ENCODE measurements at regions not wholly inside any gene's neighbourhood (a gene's known extent, or its start where the extent isn't known, plus 50 kb on each side); places are given as distances from the start of the nearest gene placed in this dataset.

GRCh38 chr15:36406366-36406765 is 173.1 kb upstream of the CDIN1 start:
- H3K4me3 ChIP-seq, result no peak overlapping the region
- intact Hi-C loops (cut with DNase I), result no loop called here
- H3K4me1 ChIP-seq, result no peaks in the 10 kb centered on the region
- no peak overlapping the region for H3K27ac ChIP-seq
- no peak for DNase-seq (ENCODE audit: extremely low spot score in 2 of 2)
- TF ChIP-seq CTCF (IDR thresholded peaks at IDR 0.05), result no peak
- no peak for TF ChIP-seq POLR2AphosphoS5 (IDR thresholded peaks at IDR 0.05; ENCODE audit: insufficient read depth in 1 of 2, low read depth in 1 of 2)
- TF ChIP-seq POLR2A (IDR thresholded peaks at IDR 0.05), result no peak
- no peaks in the 10 kb centered on the region for H3K27me3 ChIP-seq
- no peaks in the 10 kb centered on the region for H3K36me3 ChIP-seq
- no peaks in the 10 kb centered on the region for H3K9me3 ChIP-seq

GRCh38 chr15:36406911-36407310 is 172.5 kb upstream of the CDIN1 start:
- intact Hi-C loops (cut with DNase I), result no loop called here
- no peak for DNase-seq (ENCODE audit: extremely low spot score in 2 of 2)
- no peaks in the 10 kb centered on the region for H3K27me3 ChIP-seq
- H3K9me3 ChIP-seq, result no peaks in the 10 kb centered on the region
- H3K27ac ChIP-seq, result no peak overlapping the region
- H3K4me1 ChIP-seq, result no peaks in the 10 kb centered on the region
- no peak for TF ChIP-seq CTCF (IDR thresholded peaks at IDR 0.05)
- TF ChIP-seq POLR2AphosphoS5 (IDR thresholded peaks at IDR 0.05; ENCODE audit: insufficient read depth in 1 of 2, low read depth in 1 of 2), result no peak
- no peak for TF ChIP-seq POLR2A (IDR thresholded peaks at IDR 0.05)
- no peaks in the 10 kb centered on the region for H3K36me3 ChIP-seq
- no peak overlapping the region for H3K4me3 ChIP-seq

- DNase-seq (ENCODE audit: extremely low spot score in 2 of 2), result no peak
- intact Hi-C loops (cut with DNase I), result no loop called here
- H3K4me1 ChIP-seq, result no peaks in the 10 kb centered on the region
- H3K27ac ChIP-seq, result no peak overlapping the region
- TF ChIP-seq POLR2A (IDR thresholded peaks at IDR 0.05) (no peak), POLR2AphosphoS5 (IDR thresholded peaks at IDR 0.05; ENCODE audit: insufficient read depth in 1 of 2, low read depth in 1 of 2) (no peak), CTCF (IDR thresholded peaks at IDR 0.05) (no peak)
- no peaks in the 10 kb centered on the region for H3K27me3 ChIP-seq
- H3K36me3 ChIP-seq, result no peaks in the 10 kb centered on the region
- no peak overlapping the region for H3K4me3 ChIP-seq
- no peaks in the 10 kb centered on the region for H3K9me3 ChIP-seq
These were observed 171.8 kb upstream of the CDIN1 start for GRCh38 chr15:36407647-36408046.

- Histone ChIP-seq H3K4me3 (no peak overlapping the region), H3K27ac (no peak overlapping the region), H3K9me3 (no peaks in the 10 kb centered on the region), H3K27me3 (no peaks in the 10 kb centered on the region), H3K36me3 (no peaks in the 10 kb centered on the region), H3K4me1 (no peaks in the 10 kb centered on the region)
- TF ChIP-seq CTCF (IDR thresholded peaks at IDR 0.05), result no peak
- TF ChIP-seq POLR2A (IDR thresholded peaks at IDR 0.05), result no peak
- no peak for TF ChIP-seq POLR2AphosphoS5 (IDR thresholded peaks at IDR 0.05; ENCODE audit: insufficient read depth in 1 of 2, low read depth in 1 of 2)
- no peak for DNase-seq (ENCODE audit: extremely low spot score in 2 of 2)
- intact Hi-C loops (cut with DNase I), result no loop called here
These were observed 169.6 kb upstream of the CDIN1 start for GRCh38 chr15:36409819-36410218.

GRCh38 chr15:36414670-36415069 is 164.8 kb upstream of the CDIN1 start:
- H3K27ac ChIP-seq, result no peak overlapping the region
- intact Hi-C loops (cut with DNase I), result no loop called here
- TF ChIP-seq CTCF (IDR thresholded peaks at IDR 0.05), result no peak
- no peak for TF ChIP-seq POLR2A (IDR thresholded peaks at IDR 0.05)
- TF ChIP-seq POLR2AphosphoS5 (IDR thresholded peaks at IDR 0.05; ENCODE audit: insufficient read depth in 1 of 2, low read depth in 1 of 2), result no peak

More at GRCh38 chr15:36414670-36415069, 164.8 kb upstream of the CDIN1 start:
- Histone ChIP-seq H3K4me3 (no peak overlapping the region), H3K36me3 (no peaks in the 10 kb centered on the region), H3K9me3 (no peaks in the 10 kb centered on the region), H3K4me1 (no peaks in the 10 kb centered on the region), H3K27me3 (no peaks in the 10 kb centered on the region)
- DNase-seq (ENCODE audit: extremely low spot score in 2 of 2), result no peak

Measured in vagina (tissue), 2 donors.